Neural cell (in vitro differentiated cells): ENCODE measurements at regions not wholly inside any gene's neighbourhood (a gene's known extent, or its start where the extent isn't known, plus 50 kb on each side); places are given as distances from the start of the nearest gene placed in this dataset.

Source experiments
- H2AFZ ChIP-seq: fragments of 200-600, 300-800 bp; sonication (generic), shearing (Covaris generic); 2 replicates; pipeline ENCODE4 v1.6.0; 2014; ENCODE audit warnings: low read depth, mild to moderate bottlenecking, antibody characterized with exemption, low read length, moderate library complexity
- H3F3A ChIP-seq: fragments of 200-600 bp; shearing (Covaris generic); 2 replicates; pipeline ENCODE4 v1.6.1; 2016; ENCODE audit warnings: mild to moderate bottlenecking, moderate library complexity, mixed read lengths, antibody characterized with exemption, low read length; ENCODE audit not compliant: insufficient read depth, poor library complexity, severe bottlenecking
- H3K27ac ChIP-seq: fragments of 200-600, 300-800 bp; sonication (generic), shearing (Covaris generic); 2 replicates; pipeline ENCODE4 v1.5.1; 2014; ENCODE audit warnings: mild to moderate bottlenecking, low read length, moderate library complexity
- H3K27me3 ChIP-seq: fragments of 300-800, 200-600 bp; sonication (generic), shearing (Covaris generic); 2 replicates; pipeline ENCODE4 v1.6.0; 2014; ENCODE audit warnings: mild to moderate bottlenecking, low read depth, low read length, moderate library complexity; ENCODE audit not compliant: insufficient read depth
- H3K36me3 ChIP-seq: fragments of 300-800, 200-600 bp; sonication (generic), shearing (Covaris generic); 2 replicates; pipeline ENCODE4 v1.5.1; 2014; ENCODE audit warnings: mild to moderate bottlenecking, antibody characterized with exemption, low read length, moderate library complexity; ENCODE audit not compliant: insufficient read depth
- H3K4me2 ChIP-seq: fragments of 300-800, 200-600 bp; sonication (generic), shearing (Covaris generic); 2 replicates; pipeline ENCODE4 v1.6.0; 2014; ENCODE audit warnings: mild to moderate bottlenecking, low read length
- H3K4me3 ChIP-seq: fragments of 300-800, 200-600 bp; sonication (generic), shearing (Covaris generic); 2 replicates; pipeline ENCODE4 v1.5.1; 2014; ENCODE audit warnings: mild to moderate bottlenecking, low read length, moderate library complexity
- H3K79me2 ChIP-seq: fragments of 200-600 bp; shearing (Covaris generic); replicated peaks from 2 replicates; pipeline ENCODE4 v1.6.0; 2014; ENCODE audit warnings: mild to moderate bottlenecking, low read length, moderate library complexity; ENCODE audit not compliant: insufficient read depth
- H3K9ac ChIP-seq: fragments of 300-800, 200-600 bp; sonication (generic), shearing (Covaris generic); 2 replicates; pipeline ENCODE4 v1.6.1; 2016; ENCODE audit warnings: mild to moderate bottlenecking, low read length, mixed read lengths
- H3K9me2 ChIP-seq: fragments of 200-600 bp; shearing (Covaris generic); 2 replicates; pipeline ENCODE4 v1.6.1; 2016; ENCODE audit warnings: mild to moderate bottlenecking, low read length, mixed read lengths; ENCODE audit not compliant: insufficient read depth
- H3K9me3 ChIP-seq: fragments of 200-600, 300-800 bp; sonication (generic), shearing (Covaris generic); 2 replicates; pipeline ENCODE4 v1.6.1; 2016; ENCODE audit warnings: mild to moderate bottlenecking, mixed run types, low read length, moderate library complexity, mixed read lengths
- H4K20me1 ChIP-seq: fragments of 200-600 bp; shearing (Covaris generic); 2 replicates; pipeline ENCODE4 v1.6.1; 2016; ENCODE audit warnings: mild to moderate bottlenecking, mixed run types; ENCODE audit not compliant: insufficient read depth
- EP300 ChIP-seq: fragments of 450-650 bp; conservative IDR thresholded peaks from 2 replicates; pipeline ENCODE4 v1.6.1; 2014; ENCODE audit warnings: antibody characterized with exemption, mild to moderate bottlenecking, moderate library complexity; ENCODE audit not compliant: poor library complexity, severe bottlenecking
- EZH2 ChIP-seq: fragments of 200-600, 300-800 bp; shearing (Covaris generic), sonication (generic); IDR thresholded peaks from 2 replicates; pipeline ENCODE4 v1.6.1; 2014; ENCODE audit warnings: antibody characterized with exemption, low read length, borderline replicate concordance, mild to moderate bottlenecking; ENCODE audit not compliant: insufficient read depth, poor library complexity, severe bottlenecking
- MXI1 ChIP-seq: fragments of 450-650 bp; conservative IDR thresholded peaks from 2 replicates; pipeline ENCODE4 v1.6.1; 2014; ENCODE audit warnings: antibody characterized with exemption, mild to moderate bottlenecking; ENCODE audit not compliant: poor library complexity, severe bottlenecking
- POLR2AphosphoS5 ChIP-seq: IDR thresholded peaks from 2 replicates; pipeline ENCODE4 v1.6.1; 2012
- RAD21 ChIP-seq: fragments of 450-650 bp; conservative IDR thresholded peaks from 2 replicates; pipeline ENCODE4 v1.6.1; 2014; ENCODE audit warnings: antibody characterized with exemption, mild to moderate bottlenecking, moderate library complexity
- REST ChIP-seq: IDR thresholded peaks from 2 replicates; pipeline ENCODE4 v1.6.1; 2012; ENCODE audit warnings: borderline replicate concordance
- SMC3 ChIP-seq: fragments of 450-650 bp; conservative IDR thresholded peaks from 2 replicates; pipeline ENCODE4 v1.6.1; 2014; ENCODE audit warnings: antibody characterized with exemption, mild to moderate bottlenecking, moderate library complexity; ENCODE audit not compliant: poor library complexity
- TAF1 ChIP-seq: IDR thresholded peaks from 2 replicates; pipeline ENCODE4 v1.6.1; 2012; ENCODE audit warnings: low read depth

- Histone ChIP-seq H3K36me3 (no peaks in the 10 kb centered on the region), H3K4me3 (no peak overlapping the region), H3K27ac (no peak overlapping the region), H3K9ac (no peak overlapping the region), H3K9me2 (no peaks in the 10 kb centered on the region), H3K27me3 (no peaks in the 10 kb centered on the region), H3K9me3 (peaks cover 5% of the 10 kb centered on the region), H2AFZ (no peak overlapping the region), H4K20me1 (no peaks in the 10 kb centered on the region), H3K79me2 (no peaks in the 10 kb centered on the region), H3F3A (no peaks in the 10 kb centered on the region), H3K4me2 (no peak overlapping the region)
- TF ChIP-seq POLR2AphosphoS5: peak; percentile 30
- no peak for TF ChIP-seq REST
Measured at GRCh38 chr18:27724362-27724761, 452.6 kb downstream of the CDH2 start.

GRCh38 chr18:27723168-27723567 is 453.8 kb downstream of the CDH2 start:
- Histone ChIP-seq H2AFZ (no peak overlapping the region), H3K4me3 (no peak overlapping the region), H3K4me2 (no peak overlapping the region), H3K79me2 (no peaks in the 10 kb centered on the region), H3K36me3 (no peaks in the 10 kb centered on the region), H3K9ac (no peak overlapping the region), H3F3A (no peaks in the 10 kb centered on the region), H3K27me3 (no peaks in the 10 kb centered on the region), H3K9me2 (no peaks in the 10 kb centered on the region), H3K27ac (no peak overlapping the region), H4K20me1 (no peaks in the 10 kb centered on the region), H3K9me3 (peaks cover 4% of the 10 kb centered on the region)
- TF ChIP-seq REST (no peak), RAD21 (no peak), MXI1 (no peak), EZH2 (no peak), EP300 (no peak), SMC3 (no peak), POLR2AphosphoS5 (no peak), TAF1 (no peak)
